T-cell (primary cell): ENCODE measurements at regions not wholly inside any gene's neighbourhood (a gene's known extent, or its start where the extent isn't known, plus 50 kb on each side); places are given as distances from the start of the nearest gene placed in this dataset.
"Not testable (repeated sequence)": the region's sequence is repeated elsewhere in the genome, so short reads cannot be mapped to it uniquely, and the experiment has no call there.

Experiments used
- ATAC-seq, 4 experiments: fragments of 200-7000 bp in 3 of 4; fragments of 150-1000 bp in 1 of 4; cut with Tn5 transposase; replicated peaks in 1 of 4; 1 replicate in 3 of 4; 2 replicates in 1 of 4; pipeline ENCODE4 v1.10.0; 2021; ENCODE audit warnings: moderate library complexity in 3 of 4, mild to moderate bottlenecking in 2 of 4, moderate number of reproducible peaks in 1 of 4
- CTCF ChIA-PET, 2 donors: fragments of 300-600 bp; sonication (Branson Sonifier 250); formaldehyde crosslinking; loops; one replicate each; lab custom pipeline; 2022; ENCODE audit warnings: antibody characterized with exemption in 2 of 2; lab: Charles Lee
- POLR2A ChIA-PET, 2 donors: fragments of 300-600 bp; sonication (Branson Sonifier 250); formaldehyde crosslinking; loops; one replicate each; lab custom pipeline; 2022; ENCODE audit warnings: antibody characterized with exemption in 2 of 2; lab: Charles Lee
- DNase-seq, 35 experiments: peaks; one replicate each; pipeline versions ENCODE4 v3.0.0 to v3.0.0-alpha.2; 2013 to 2023
- H3K27ac ChIP-seq: one replicate; pipeline ENCODE4 v1.5.1; 2013; ENCODE audit warnings: low read length
- H3K27me3 ChIP-seq, 2 experiments: replicated peaks in 1 of 2; 1 replicate in 1 of 2; 2 replicates in 1 of 2; pipeline versions ENCODE4 v1.6.1 to v1.7.0; 2013; ENCODE audit warnings: low read length in 1 of 2, mixed read lengths in 1 of 2; ENCODE audit not compliant: control insufficient read depth in 2 of 2, insufficient read depth in 2 of 2; ENCODE audit errors: extremely low read depth in 1 of 2
- H3K36me3 ChIP-seq, 2 donors: 1 replicate in 1 of 2; 2 replicates in 1 of 2; pipeline versions ENCODE4 v1.6.1 to v1.7.0; 2013; ENCODE audit warnings: low read length in 1 of 2; ENCODE audit not compliant: control insufficient read depth in 2 of 2, insufficient read depth in 1 of 2; ENCODE audit errors: extremely low read depth in 1 of 2
- H3K4me1 ChIP-seq, 2 experiments: 1 replicate in 1 of 2; 2 replicates in 1 of 2; pipeline versions ENCODE4 v1.6.1 to v1.7.0; 2013; ENCODE audit warnings: low read length in 2 of 2, mixed read lengths in 1 of 2; ENCODE audit not compliant: insufficient read depth in 2 of 2, control insufficient read depth in 1 of 2; ENCODE audit errors: extremely low read depth in 1 of 2
- H3K4me3 ChIP-seq, 2 donors: 1 replicate in 1 of 2; 2 replicates in 1 of 2; pipeline versions ENCODE4 v1.5.1 to v1.7.0; 2013; ENCODE audit warnings: mild to moderate bottlenecking in 2 of 2, low read length in 1 of 2, moderate library complexity in 1 of 2; ENCODE audit not compliant: control insufficient read depth in 1 of 2; ENCODE audit errors: extremely low read depth in 1 of 2
- H3K9me3 ChIP-seq: 2 replicates; pipeline ENCODE4 v1.7.0; 2013
- H3K27ac Mint-ChIP-seq, 2 donors: one replicate each; pipeline ENCODE4 v1.8.0; 2020 to 2021; ENCODE audit warnings: mild to moderate bottlenecking in 2 of 2, mixed read lengths in 2 of 2
- H3K27me3 Mint-ChIP-seq, 2 donors: one replicate each; pipeline ENCODE4 v1.8.0; 2021 to 2022; ENCODE audit warnings: mixed read lengths in 2 of 2
- H3K36me3 Mint-ChIP-seq: one replicate; pipeline ENCODE4 v1.8.0; 2021; ENCODE audit warnings: mixed read lengths
- H3K4me1 Mint-ChIP-seq, 3 donors: one replicate each; pipeline ENCODE4 v1.8.0; 2020 to 2022; ENCODE audit warnings: mixed read lengths in 3 of 3, mild to moderate bottlenecking in 1 of 3
- H3K4me3 Mint-ChIP-seq, 3 donors: one replicate each; pipeline ENCODE4 v1.8.0; 2020 to 2022; ENCODE audit warnings: mild to moderate bottlenecking in 3 of 3, mixed read lengths in 3 of 3, moderate library complexity in 3 of 3
- H3K9me3 Mint-ChIP-seq, 3 donors: one replicate each; pipeline ENCODE4 v1.8.0; 2020 to 2022; ENCODE audit warnings: mixed read lengths in 3 of 3
- WGBS: methylation state at CpG from one replicate; pipeline ENCODE4 v1.1.5; 2013; ENCODE audit warnings: missing lambda C conversion rate; ENCODE audit not compliant: insufficient coverage; 5-methylcytosine and 5-hydroxymethylcytosine counted together

- POLR2A ChIA-PET, result no interaction called here
- Histone ChIP-seq H3K4me3 (no peak overlapping the region), H3K4me1 (no peaks in the 10 kb centered on the region), H3K36me3 (no peaks in the 10 kb centered on the region), H3K27me3 (no peaks in the 10 kb centered on the region), H3K9me3 (no peaks in the 10 kb centered on the region), H3K27ac (no peak overlapping the region)
- ATAC-seq (no peak), DNase-seq (no peak)
- no CpG with 5 or more reads among the region's 2 CpGs for WGBS
- CTCF ChIA-PET, result no interaction called here
- Mint-ChIP-seq H3K9me3 (peaks cover 0 to 4% (median 3%) of the 10 kb centered on the region in 3 donors), H3K27me3 (no peaks in the 10 kb centered on the region), H3K4me3 (no peak overlapping the region), H3K27ac (no peak overlapping the region), H3K36me3 (no peaks in the 10 kb centered on the region), H3K4me1 (no peaks in the 10 kb centered on the region)
Measured at GRCh38 chr13:64127192-64127591, 2711.5 kb upstream of the PCDH20 start.

DNA sequence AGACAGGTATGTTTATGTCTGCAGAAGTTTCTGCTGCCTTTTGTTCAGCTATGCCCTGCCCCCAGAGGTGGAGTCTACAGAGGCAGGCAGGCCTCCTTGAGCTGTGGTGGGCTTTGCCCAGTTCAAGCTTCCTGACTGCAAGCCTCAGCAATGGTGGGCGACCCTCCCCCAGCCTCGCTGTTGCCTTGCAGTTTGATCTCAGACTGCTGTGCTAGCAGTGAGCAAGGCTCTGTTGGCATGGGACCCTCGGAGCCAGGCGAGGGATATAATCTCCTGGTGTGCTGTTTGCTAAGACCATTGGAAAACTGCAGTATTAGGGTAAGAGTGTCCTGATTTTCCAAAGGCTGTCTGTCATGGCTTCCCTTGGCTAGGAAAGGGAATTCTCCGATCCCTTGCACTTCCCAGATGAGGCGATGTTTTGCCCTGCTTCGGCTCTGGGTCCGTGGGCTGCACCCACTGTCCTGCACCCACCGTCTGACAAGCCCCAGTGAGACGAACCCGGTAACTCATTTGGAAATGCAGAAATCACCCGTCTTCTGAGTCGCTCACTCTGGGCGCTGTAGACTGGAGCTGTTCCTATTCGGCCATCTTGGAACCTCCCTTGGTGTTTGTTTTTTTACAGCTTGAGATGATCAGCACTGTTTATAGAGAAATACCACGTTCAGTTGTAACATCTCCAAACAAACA is 2705.5 kb upstream of the PCDH20 start:
- H3K4me3 Mint-ChIP-seq, H3K27ac ChIP-seq, CTCF ChIA-PET, H3K4me1 Mint-ChIP-seq, POLR2A ChIA-PET, H3K36me3 Mint-ChIP-seq, H3K36me3 ChIP-seq, H3K27me3 Mint-ChIP-seq, H3K9me3 ChIP-seq, H3K4me1 ChIP-seq, H3K27me3 ChIP-seq, DNase-seq, H3K27ac Mint-ChIP-seq, ATAC-seq: not testable (repeated sequence)
- peak overlapping the region in 1 of 2 donors; percentile 15 for H3K4me3 ChIP-seq
- peaks cover 18 to 24% (median 22%) of the 10 kb centered on the region in 3 donors for H3K9me3 Mint-ChIP-seq
- whole genome bisulfite sequencing, result 94% methylated on average over 13 of the region's 16 CpGs

DNA sequence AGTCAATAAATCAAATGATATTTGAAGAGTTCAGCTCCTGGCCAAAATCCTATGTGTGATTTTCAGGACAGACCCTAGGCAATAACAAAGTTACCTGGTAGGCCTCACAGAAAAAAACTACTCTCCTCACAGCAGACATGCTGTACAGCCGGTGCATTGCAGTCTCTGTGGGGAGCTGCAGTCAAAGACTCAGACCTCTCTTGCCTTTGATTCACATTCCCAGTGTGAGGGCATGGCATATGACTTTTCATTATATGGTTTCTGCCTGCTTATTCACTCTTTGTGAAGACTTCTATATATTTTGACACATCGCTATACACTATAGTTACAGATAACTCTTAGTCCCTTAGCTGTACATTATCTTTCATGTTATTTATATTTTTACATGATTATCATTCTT is 2684.3 kb upstream of the PCDH20 start:
- no peaks in the 10 kb centered on the region for H3K36me3 Mint-ChIP-seq
- Histone ChIP-seq H3K27me3 (no peaks in the 10 kb centered on the region), H3K4me1 (no peaks in the 10 kb centered on the region), H3K27ac (no peak overlapping the region), H3K36me3 (no peaks in the 10 kb centered on the region), H3K9me3 (no peaks in the 10 kb centered on the region), H3K4me3 (no peak overlapping the region)
- no peak for ATAC-seq
- H3K4me3 Mint-ChIP-seq, result no peak overlapping the region
- WGBS, result 64% methylated on average over 1 of the region's 2 CpGs
- no peak for DNase-seq
- no peaks in the 10 kb centered on the region for H3K4me1 Mint-ChIP-seq
- H3K9me3 Mint-ChIP-seq, result peaks cover 7 to 10% (median 7%) of the 10 kb centered on the region in 3 donors
- ChIA-PET CTCF (interaction anchor here in 1 of 2 donors (0.6 kb wide), 1 partner anchor 14 kb away, joined by 4 read pairs; no protein-coding TSS in a partner anchor), POLR2A (interaction anchor here in 1 of 2 donors (0.8 kb wide), 1 partner anchor 10 kb away, joined by 3 read pairs; no protein-coding TSS in a partner anchor)
- H3K27ac Mint-ChIP-seq, result no peak overlapping the region
- H3K27me3 Mint-ChIP-seq, result no peaks in the 10 kb centered on the region

DNA sequence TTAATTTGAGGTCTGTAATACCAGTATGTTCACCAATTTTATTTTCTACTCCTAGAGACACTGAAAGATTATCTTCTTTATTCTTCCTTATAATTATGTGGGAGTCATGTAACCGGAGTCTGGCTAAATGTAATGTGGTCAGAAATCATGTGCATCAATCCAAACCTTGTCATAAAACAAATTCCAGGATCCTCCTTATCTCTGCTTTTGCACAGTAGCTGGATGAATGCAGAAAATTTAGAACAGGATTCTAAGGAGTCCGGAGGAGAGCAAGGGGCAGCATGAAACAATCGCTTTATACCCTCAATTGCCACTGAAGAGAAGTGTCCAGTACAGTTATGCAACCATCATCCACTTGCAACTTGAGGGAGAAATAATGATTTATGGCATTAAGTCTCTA is 2674.7 kb upstream of the PCDH20 start:
- WGBS, result no CpG with 5 or more reads among the region's 3 CpGs
- no peaks in the 10 kb centered on the region for H3K9me3 ChIP-seq
- Mint-ChIP-seq H3K4me1 (no peaks in the 10 kb centered on the region), H3K27ac (no peak overlapping the region), H3K27me3 (no peaks in the 10 kb centered on the region), H3K4me3 (no peak overlapping the region), H3K36me3 (no peaks in the 10 kb centered on the region), H3K9me3 (peaks cover 13 to 25% (median 15%) of the 10 kb centered on the region in 3 donors)
- no peak overlapping the region for H3K4me3 ChIP-seq
- DNase-seq (no peak), ATAC-seq (no peak)
- ChIA-PET POLR2A (no interaction called here), CTCF (no interaction called here)
- H3K36me3 ChIP-seq, result no peaks in the 10 kb centered on the region
- H3K27ac ChIP-seq, result no peak overlapping the region
- H3K27me3 ChIP-seq, result no peaks in the 10 kb centered on the region
- no peaks in the 10 kb centered on the region for H3K4me1 ChIP-seq

DNA sequence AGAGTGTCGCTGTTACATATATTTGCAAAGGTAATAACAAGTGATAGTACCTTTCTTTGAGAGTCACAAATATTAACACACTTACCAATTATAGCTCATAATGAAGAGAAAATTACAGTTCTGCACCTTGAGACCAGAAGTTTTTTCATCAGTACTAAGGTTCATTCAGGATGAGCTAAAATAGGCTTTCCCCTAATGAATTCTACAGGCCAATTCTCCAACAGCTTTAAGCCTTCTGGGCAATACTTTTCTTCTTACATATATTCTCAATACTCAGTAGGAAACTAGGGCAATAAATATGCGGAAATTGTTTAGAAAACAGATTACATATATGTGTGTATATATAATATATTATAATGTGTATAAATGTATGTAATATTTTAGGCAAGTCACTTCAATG is 2672.8 kb upstream of the PCDH20 start:
- no peaks in the 10 kb centered on the region for H3K4me1 ChIP-seq
- Mint-ChIP-seq H3K4me1 (no peaks in the 10 kb centered on the region), H3K36me3 (no peaks in the 10 kb centered on the region), H3K27me3 (no peaks in the 10 kb centered on the region), H3K9me3 (peaks cover 4 to 26% (median 10%) of the 10 kb centered on the region in 3 donors), H3K4me3 (no peak overlapping the region), H3K27ac (no peak overlapping the region)
- DNase-seq (no peak), ATAC-seq (no peak)
- POLR2A ChIA-PET, result no interaction called here
- WGBS, result no CpG with 5 or more reads among the region's 2 CpGs
- H3K4me3 ChIP-seq, result no peak overlapping the region
- no peaks in the 10 kb centered on the region for H3K36me3 ChIP-seq
- CTCF ChIA-PET, result no interaction called here
- H3K27me3 ChIP-seq, result no peaks in the 10 kb centered on the region
- H3K9me3 ChIP-seq, result no peaks in the 10 kb centered on the region
- no peak overlapping the region for H3K27ac ChIP-seq

DNA sequence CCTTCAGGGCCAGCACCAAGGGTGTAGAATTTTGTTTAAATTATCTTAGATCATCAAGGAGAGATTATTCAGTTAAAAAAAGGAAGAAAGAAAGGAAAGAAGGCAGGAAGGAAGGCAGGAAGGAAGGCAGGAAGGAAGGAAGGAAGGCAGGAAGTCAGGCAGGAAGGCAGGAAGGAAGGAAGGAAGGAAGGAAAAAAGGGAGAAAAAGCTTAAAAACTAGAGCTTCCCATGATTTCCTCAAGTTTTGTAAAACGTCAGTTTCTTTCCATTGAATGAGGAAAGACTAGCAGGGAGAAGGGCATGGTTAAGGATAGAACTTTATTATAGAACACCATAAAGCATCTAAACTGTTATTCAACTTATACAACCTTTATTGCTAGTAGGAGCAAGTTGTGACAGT is 2672.0 kb upstream of the PCDH20 start:
- DNase-seq (no peak), ATAC-seq (no peak)
- POLR2A ChIA-PET, result no interaction called here
- Mint-ChIP-seq H3K36me3 (no peaks in the 10 kb centered on the region), H3K27ac (no peak overlapping the region), H3K4me1 (no peaks in the 10 kb centered on the region), H3K27me3 (no peaks in the 10 kb centered on the region), H3K4me3 (no peak overlapping the region), H3K9me3 (peaks cover 4 to 34% (median 15%) of the 10 kb centered on the region in 3 donors)
- no peaks in the 10 kb centered on the region for H3K4me1 ChIP-seq
- no peak overlapping the region for H3K27ac ChIP-seq
- CTCF ChIA-PET, result no interaction called here
- no peaks in the 10 kb centered on the region for H3K9me3 ChIP-seq
- no peaks in the 10 kb centered on the region for H3K27me3 ChIP-seq
- no peaks in the 10 kb centered on the region for H3K36me3 ChIP-seq
- WGBS, result no CpG with 5 or more reads among the region's 1 CpG
- H3K4me3 ChIP-seq, result no peak overlapping the region
